Smooth muscle cell (in vitro differentiated cells): ENCODE measurements at regions not wholly inside any gene's neighbourhood (a gene's known extent, or its start where the extent isn't known, plus 50 kb on each side); places are given as distances from the start of the nearest gene placed in this dataset.

Experiments used
- DNase-seq: peaks from one replicate; lab custom pipeline; 2025; ENCODE audit not compliant: unreplicated experiment; lab: John Stamatoyannopoulos, UW
- H2AFZ ChIP-seq: fragments of 200-600 bp; sonication (generic); 2 replicates; pipeline ENCODE4 v1.6.0; 2016; ENCODE audit warnings: antibody characterized with exemption, low read depth, mild to moderate bottlenecking
- H3F3A ChIP-seq: fragments of 200-600 bp; sonication (generic); 2 replicates; pipeline ENCODE4 v1.6.0; 2017; ENCODE audit warnings: antibody characterized with exemption, low read depth
- H3K27ac ChIP-seq: fragments of 200-600 bp; sonication (generic); 2 replicates; pipeline ENCODE4 v1.5.1; 2016; ENCODE audit warnings: low read depth, mild to moderate bottlenecking
- H3K27me3 ChIP-seq: fragments of 200-600 bp; sonication (generic); 2 replicates; pipeline ENCODE4 v1.6.1; 2016; ENCODE audit warnings: low read depth, mild to moderate bottlenecking
- H3K36me3 ChIP-seq: fragments of 200-600 bp; sonication (generic); 2 replicates; pipeline ENCODE4 v1.5.1; 2016; ENCODE audit warnings: low read depth
- H3K4me1 ChIP-seq: fragments of 200-600 bp; sonication (generic); 2 replicates; pipeline ENCODE4 v1.5.1; 2016; ENCODE audit warnings: low read depth
- H3K4me2 ChIP-seq: fragments of 200-600 bp; sonication (generic); 2 replicates; pipeline ENCODE4 v1.6.0; 2016; ENCODE audit warnings: mild to moderate bottlenecking
- H3K4me3 ChIP-seq: fragments of 200-600 bp; sonication (generic); 2 replicates; pipeline ENCODE4 v1.5.1; 2016; ENCODE audit warnings: mild to moderate bottlenecking
- H3K79me2 ChIP-seq: fragments of 200-600 bp; sonication (generic); 2 replicates; pipeline ENCODE4 v1.6.0; 2016; ENCODE audit warnings: low read depth, mild to moderate bottlenecking
- H3K9ac ChIP-seq: fragments of 200-600 bp; sonication (generic); 2 replicates; pipeline ENCODE4 v1.6.0; 2016; ENCODE audit warnings: low read depth
- H3K9me3 ChIP-seq: fragments of 200-600 bp; sonication (generic); replicated peaks from 2 replicates; pipeline ENCODE4 v1.5.1; 2016; ENCODE audit warnings: low read depth
- H4K20me1 ChIP-seq: fragments of 200-600 bp; sonication (generic); 2 replicates; pipeline ENCODE4 v1.6.0; 2016; ENCODE audit warnings: low read depth
- CTCF ChIP-seq: fragments of 200-600 bp; sonication (generic); IDR thresholded peaks from 2 replicates; pipeline ENCODE4 v1.5.1; 2017; ENCODE audit warnings: borderline replicate concordance, mild to moderate bottlenecking, antibody characterized with exemption; ENCODE audit not compliant: insufficient read depth, poor library complexity, severe bottlenecking
- WGBS: methylation state at CpG from one replicate; pipeline ENCODE4 v1.1.7; 2016; ENCODE audit warnings: low lambda C conversion rate; 5-methylcytosine and 5-hydroxymethylcytosine counted together

- Histone ChIP-seq H3K9ac (no peak overlapping the region), H3F3A (peaks cover 7% of the 10 kb centered on the region), H3K27me3 (no peaks in the 10 kb centered on the region), H3K79me2 (no peaks in the 10 kb centered on the region), H3K4me2 (peak overlapping the region; percentile 73), H3K4me1 (peaks cover 15% of the 10 kb centered on the region), H4K20me1 (no peaks in the 10 kb centered on the region), H3K9me3 (no peaks in the 10 kb centered on the region), H3K4me3 (peak overlapping the region; percentile 18), H2AFZ (no peak overlapping the region), H3K36me3 (no peaks in the 10 kb centered on the region), H3K27ac (peak overlapping the region; percentile 25)
- WGBS: 31% methylated on average over 4 of the region's 4 CpGs
- no peak for TF ChIP-seq CTCF
- DNase-seq: no peak
Measured at GRCh38 chr10:90641731-90642130, 216.1 kb downstream of the HTR7 start.

GRCh38 chr10:90642136-90642535 lies 215.7 kb downstream of the HTR7 start:
- no peak for TF ChIP-seq CTCF
- no peaks in the 10 kb centered on the region for H3K36me3 ChIP-seq
- 24% methylated on average over 3 of the region's 3 CpGs for WGBS
- H4K20me1 ChIP-seq: no peaks in the 10 kb centered on the region
- no peak for DNase-seq
- peaks cover 7% of the 10 kb centered on the region for H3F3A ChIP-seq
- no peak overlapping the region for H3K9ac ChIP-seq
- H3K4me1 ChIP-seq: peaks cover 15% of the 10 kb centered on the region
- H3K4me3 ChIP-seq: peak overlapping the region; percentile 18
- H3K4me2 ChIP-seq: peak overlapping the region; percentile 73
- H2AFZ ChIP-seq: no peak overlapping the region
- no peaks in the 10 kb centered on the region for H3K27me3 ChIP-seq
- H3K79me2 ChIP-seq: no peaks in the 10 kb centered on the region
- no peaks in the 10 kb centered on the region for H3K9me3 ChIP-seq
- H3K27ac ChIP-seq: peak overlapping the region; percentile 25

- no peaks in the 10 kb centered on the region for H3K36me3 ChIP-seq
- H3K9ac ChIP-seq: no peak overlapping the region
- no peak overlapping the region for H2AFZ ChIP-seq
- H3K4me1 ChIP-seq: peaks cover 15% of the 10 kb centered on the region
- H3F3A ChIP-seq: peaks cover 7% of the 10 kb centered on the region
- no peaks in the 10 kb centered on the region for H4K20me1 ChIP-seq
- no peak for DNase-seq
- H3K4me3 ChIP-seq: no peak overlapping the region
- 26% methylated on average over 4 of the region's 4 CpGs for WGBS
- no peak for TF ChIP-seq CTCF
- peak overlapping the region; percentile 25 for H3K27ac ChIP-seq
- H3K4me2 ChIP-seq: peak overlapping the region; percentile 73
- no peaks in the 10 kb centered on the region for H3K79me2 ChIP-seq
- H3K9me3 ChIP-seq: no peaks in the 10 kb centered on the region
- H3K27me3 ChIP-seq: no peaks in the 10 kb centered on the region
Measured at GRCh38 chr10:90642650-90643049, 215.2 kb downstream of the HTR7 start.

- Histone ChIP-seq H3K36me3 (no peaks in the 10 kb centered on the region), H3K4me2 (peak overlapping the region; percentile 47), H3K27me3 (no peaks in the 10 kb centered on the region), H3F3A (peaks cover 7% of the 10 kb centered on the region), H4K20me1 (no peaks in the 10 kb centered on the region), H3K4me3 (no peak overlapping the region), H3K79me2 (no peaks in the 10 kb centered on the region), H3K27ac (peak overlapping the region; percentile 24), H3K4me1 (peaks cover 15% of the 10 kb centered on the region), H3K9ac (no peak overlapping the region), H3K9me3 (no peaks in the 10 kb centered on the region), H2AFZ (no peak overlapping the region)
- DNase-seq: no peak
- 32% methylated on average over 3 of the region's 3 CpGs for WGBS
- no peak for TF ChIP-seq CTCF
Measured at GRCh38 chr10:90644165-90644564, 213.7 kb downstream of the HTR7 start.
